Activated T-cell treated with anti-CD3 and anti-CD28 coated beads, Interleukin-2, amount 50 U/mL, for 48 hours (primary cell): ENCODE measurements at regions not wholly inside any gene's neighbourhood (a gene's known extent, or its start where the extent isn't known, plus 50 kb on each side); places are given as distances from the start of the nearest gene placed in this dataset.
"Not testable (repeated sequence)": the region's sequence is repeated elsewhere in the genome, so short reads cannot be mapped to it uniquely, and the experiment has no call there.

Experiments
- DNase-seq, 2 experiments: peaks; one replicate each; pipeline ENCODE4 v3.0.0-alpha.2; 2020

- DNase-seq, result no peak
Observed at GRCh38 chr11:22567759-22568158, 57.9 kb downstream of the FANCF start.

GRCh38 chr11:22566293-22566692 lies 59.3 kb downstream of the FANCF start:
- no peak for DNase-seq

GRCh38 chr11:22561283-22561682 lies 64.3 kb downstream of the FANCF start:
- DNase-seq, result no peak

- no peak for DNase-seq
Observed at GRCh38 chr11:22559416-22559815, 66.2 kb downstream of the FANCF start.

- DNase-seq, result no peak
Observed at GRCh38 chr11:22558664-22559063, 67.0 kb downstream of the FANCF start.

- no peak for DNase-seq
Observed at GRCh38 chr11:22556381-22556780, 69.2 kb downstream of the FANCF start.

GRCh38 chr11:22555881-22556280 lies 69.7 kb downstream of the FANCF start:
- DNase-seq, result no peak

- DNase-seq, result no peak
Observed at GRCh38 chr11:22554221-22554620, 71.4 kb downstream of the FANCF start.

GRCh38 chr11:22552885-22553284 lies 72.7 kb downstream of the FANCF start:
- DNase-seq, result no peak

GRCh38 chr11:22546746-22547145 lies 78.9 kb downstream of the FANCF start:
- DNase-seq, result no peak

GRCh38 chr11:22543261-22543660 lies 82.4 kb downstream of the FANCF start:
- DNase-seq, result no peak

GRCh38 chr11:22539821-22540256 lies 85.8 kb downstream of the FANCF start:
- DNase-seq, result no peak

- DNase-seq, result no peak
Observed at GRCh38 chr11:22536071-22536470, 89.6 kb downstream of the FANCF start.

GRCh38 chr11:22528612-22529429 lies 96.8 kb downstream of the FANCF start:
- DNase-seq, result not testable (repeated sequence)

GRCh38 chr11:22522225-22522624 lies 103.4 kb downstream of the FANCF start:
- DNase-seq, result no peak

- DNase-seq, result no peak
Observed at GRCh38 chr11:22521226-22521625, 104.4 kb downstream of the FANCF start.

GRCh38 chr11:22520521-22520920 lies 105.1 kb downstream of the FANCF start:
- DNase-seq, result no peak

GRCh38 chr11:22518344-22518743 lies 107.3 kb downstream of the FANCF start:
- DNase-seq, result not testable (repeated sequence)

- DNase-seq, result no peak
Observed at GRCh38 chr11:22516111-22516510, 109.5 kb downstream of the FANCF start.

- no peak for DNase-seq
Observed at GRCh38 chr11:22512457-22512856, 113.2 kb downstream of the FANCF start.

GRCh38 chr11:22510741-22511140 lies 114.9 kb downstream of the FANCF start:
- no peak for DNase-seq

GRCh38 chr11:22510010-22510409 lies 115.6 kb downstream of the FANCF start:
- no peak for DNase-seq

GRCh38 chr11:22508665-22509064 lies 117.0 kb downstream of the FANCF start:
- no peak for DNase-seq

GRCh38 chr11:22497474-22497873 lies 128.1 kb downstream of the FANCF start:
- DNase-seq, result no peak
